ENCODE measurements at regions not wholly inside any gene's neighbourhood (a gene's known extent, or its start where the extent isn't known, plus 50 kb on each side); places are given as distances from the start of the nearest gene placed in this dataset.
A peak's percentile ranks its signal among the peaks of the same experiment; 100 is the strongest.
"Not testable (repeated sequence)": the region's sequence is repeated elsewhere in the genome, so short reads cannot be mapped to it uniquely, and the experiment has no call there.

- DNase-seq (ENCODE audit: low spot score); intact Hi-C loops (cut with DNase I): not testable (repeated sequence)
Measured at GRCh38 chr1:196366-196765, 255.1 kb downstream of the OR4F29 start.

DNA sequence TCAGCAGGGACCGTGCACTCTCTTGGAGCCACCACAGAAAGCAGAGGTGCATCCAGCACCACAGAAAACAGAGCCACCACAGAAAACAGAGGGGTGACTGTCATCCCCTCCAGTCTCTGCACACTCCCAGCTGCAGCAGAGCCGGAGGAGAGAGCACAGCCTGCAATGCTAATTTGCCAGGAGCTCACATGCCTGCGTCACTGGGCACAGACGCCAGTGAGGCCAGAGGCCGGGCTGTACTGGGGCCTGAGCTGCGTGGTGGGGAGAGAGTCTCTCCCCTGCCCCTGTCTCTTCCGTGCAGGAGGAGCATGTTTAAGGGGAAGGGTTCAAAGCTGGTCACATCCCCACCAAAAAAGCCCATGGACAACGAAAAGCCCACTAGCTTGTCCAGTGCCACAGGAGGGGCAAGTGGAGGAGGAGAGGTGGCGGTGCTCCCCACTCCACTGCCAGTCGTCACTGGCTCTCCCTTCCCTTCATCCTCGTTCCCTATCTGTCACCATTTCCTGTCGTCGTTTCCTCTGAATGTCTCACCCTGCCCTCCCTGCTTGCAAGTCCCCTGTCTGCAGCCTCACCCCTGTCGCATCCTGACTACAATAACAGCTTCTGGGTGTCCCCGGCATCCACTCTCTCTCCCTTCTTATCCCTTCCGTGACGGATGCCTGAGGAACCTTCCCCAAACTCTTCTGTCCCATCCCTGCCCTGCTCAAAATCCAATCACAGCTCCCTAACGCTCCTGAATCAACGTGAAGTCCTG is 260.0 kb downstream of the OR4F29 start:
- peak; percentile 76 for DNase-seq (ENCODE audit: low spot score)

GRCh38 chr1:190678-191077 is 260.8 kb downstream of the OR4F29 start:
- DNase-seq (ENCODE audit: low spot score); intact Hi-C loops (cut with DNase I): not testable (repeated sequence)

More for the DNA sequence above, 260.0 kb downstream of the OR4F29 start:
- intact Hi-C loops (cut with DNase I) = not testable (repeated sequence)

- DNase-seq (ENCODE audit: low spot score) = peak; percentile 35
- intact Hi-C loops (cut with DNase I) = not testable (repeated sequence)
Measured at GRCh38 chr1:189915-190314, 261.6 kb downstream of the OR4F29 start.

- DNase-seq (ENCODE audit: low spot score) = peak; percentile 59
- intact Hi-C loops (cut with DNase I) = not testable (repeated sequence)
Measured at GRCh38 chr1:189270-189669, 262.2 kb downstream of the OR4F29 start.

GRCh38 chr1:187298-187697 is 264.2 kb downstream of the OR4F29 start:
- intact Hi-C loops (cut with DNase I) = not testable (repeated sequence)
- DNase-seq (ENCODE audit: low spot score) = peak; percentile 31

DNA sequence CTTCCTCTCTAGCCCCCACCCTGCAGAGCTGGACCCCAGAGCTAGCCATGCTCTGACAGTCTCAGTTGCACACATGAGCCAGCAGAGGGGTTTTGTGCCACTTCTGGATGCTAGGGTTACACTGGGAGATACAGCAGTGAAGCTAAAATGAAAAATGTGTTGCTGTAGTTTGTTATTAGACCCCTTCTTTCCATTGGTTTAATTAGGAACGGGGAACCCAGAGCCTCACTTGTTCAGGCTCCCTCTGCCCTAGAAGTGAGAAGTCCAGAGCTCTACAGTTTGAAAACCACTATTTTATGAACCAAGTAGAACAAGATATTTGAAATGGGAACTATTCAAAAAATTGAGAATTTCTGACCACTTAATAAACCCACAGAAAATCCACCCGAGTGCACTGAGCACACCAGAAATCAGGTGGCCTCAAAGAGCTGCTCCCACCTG is 264.8 kb downstream of the OR4F29 start:
- DNase-seq (ENCODE audit: low spot score) = peak; percentile 31
- intact Hi-C loops (cut with DNase I) = not testable (repeated sequence)

DNA sequence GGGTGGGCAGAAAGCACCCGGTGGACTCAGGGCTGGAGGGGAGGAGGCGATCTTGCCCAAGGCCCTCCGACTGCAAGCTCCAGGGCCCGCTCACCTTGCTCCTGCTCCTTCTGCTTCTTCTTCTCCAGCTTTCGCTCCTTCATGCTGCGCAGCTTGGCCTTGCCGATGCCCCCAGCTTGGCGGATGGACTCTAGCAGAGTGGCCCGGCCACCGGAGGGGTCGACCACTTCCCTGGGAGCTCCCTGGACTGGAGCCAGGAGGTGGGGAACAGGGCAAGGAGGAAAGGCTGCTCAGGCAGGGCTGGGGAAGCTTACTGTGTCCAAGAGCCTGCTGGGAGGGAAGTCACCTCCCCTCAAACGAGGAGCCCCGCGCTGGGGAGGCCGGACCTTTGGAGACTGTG is 265.3 kb downstream of the OR4F29 start:
- DNase-seq (ENCODE audit: low spot score); intact Hi-C loops (cut with DNase I): not testable (repeated sequence)

DNA sequence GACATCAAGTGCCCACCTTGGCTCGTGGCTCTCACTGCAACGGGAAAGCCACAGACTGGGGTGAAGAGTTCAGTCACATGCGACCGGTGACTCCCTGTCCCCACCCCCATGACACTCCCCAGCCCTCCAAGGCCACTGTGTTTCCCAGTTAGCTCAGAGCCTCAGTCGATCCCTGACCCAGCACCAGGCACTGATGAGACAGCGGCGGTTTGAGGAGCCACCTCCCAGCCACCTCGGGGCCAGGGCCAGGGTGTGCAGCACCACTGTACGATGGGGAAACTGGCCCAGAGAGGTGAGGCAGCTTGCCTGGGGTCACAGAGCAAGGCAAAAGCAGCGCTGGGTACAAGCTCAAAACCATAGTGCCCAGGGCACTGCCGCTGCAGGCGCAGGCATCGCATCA is 266.0 kb downstream of the OR4F29 start:
- intact Hi-C loops (cut with DNase I) = not testable (repeated sequence)
- DNase-seq (ENCODE audit: low spot score) = peak; percentile 58

DNA sequence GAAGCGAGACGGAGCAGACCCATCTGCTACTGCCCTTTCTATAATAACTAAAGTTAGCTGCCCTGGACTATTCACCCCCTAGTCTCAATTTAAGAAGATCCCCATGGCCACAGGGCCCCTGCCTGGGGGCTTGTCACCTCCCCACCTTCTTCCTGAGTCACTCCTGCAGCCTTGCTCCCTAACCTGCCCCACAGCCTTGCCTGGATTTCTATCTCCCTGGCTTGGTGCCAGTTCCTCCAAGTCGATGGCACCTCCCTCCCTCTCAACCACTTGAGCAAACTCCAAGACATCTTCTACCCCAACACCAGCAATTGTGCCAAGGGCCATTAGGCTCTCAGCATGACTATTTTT is 267.2 kb downstream of the OR4F29 start:
- DNase-seq (ENCODE audit: low spot score) = peak; percentile 62
- intact Hi-C loops (cut with DNase I) = not testable (repeated sequence)

- DNase-seq (ENCODE audit: low spot score) = peak; percentile 78
- intact Hi-C loops (cut with DNase I) = not testable (repeated sequence)
Measured at GRCh38 chr1:183620-184335, 267.7 kb downstream of the OR4F29 start.

DNA sequence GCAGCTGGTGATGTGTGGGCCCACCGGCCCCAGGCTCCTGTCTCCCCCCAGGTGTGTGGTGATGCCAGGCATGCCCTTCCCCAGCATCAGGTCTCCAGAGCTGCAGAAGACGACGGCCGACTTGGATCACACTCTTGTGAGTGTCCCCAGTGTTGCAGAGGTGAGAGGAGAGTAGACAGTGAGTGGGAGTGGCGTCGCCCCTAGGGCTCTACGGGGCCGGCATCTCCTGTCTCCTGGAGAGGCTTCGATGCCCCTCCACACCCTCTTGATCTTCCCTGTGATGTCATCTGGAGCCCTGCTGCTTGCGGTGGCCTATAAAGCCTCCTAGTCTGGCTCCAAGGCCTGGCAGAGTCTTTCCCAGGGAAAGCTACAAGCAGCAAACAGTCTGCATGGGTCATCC is 268.4 kb downstream of the OR4F29 start:
- intact Hi-C loops (cut with DNase I) = not testable (repeated sequence)
- DNase-seq (ENCODE audit: low spot score) = peak; percentile 69

DNA sequence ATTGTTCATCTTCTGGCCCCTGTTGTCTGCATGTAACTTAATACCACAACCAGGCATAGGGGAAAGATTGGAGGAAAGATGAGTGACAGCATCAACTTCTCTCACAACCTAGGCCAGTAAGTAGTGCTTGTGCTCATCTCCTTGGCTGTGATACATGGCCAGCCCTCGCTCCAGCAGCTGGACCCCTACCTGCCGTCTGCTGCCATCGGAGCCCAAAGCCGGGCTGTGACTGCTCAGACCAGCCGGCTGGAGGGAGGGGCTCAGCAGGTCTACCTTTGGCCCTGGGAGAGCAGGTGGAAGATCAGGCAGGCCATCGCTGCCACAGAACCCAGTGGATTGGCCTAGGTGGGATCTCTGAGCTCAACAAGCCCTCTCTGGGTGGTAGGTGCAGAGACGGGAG is 268.8 kb downstream of the OR4F29 start:
- DNase-seq (ENCODE audit: low spot score); intact Hi-C loops (cut with DNase I): not testable (repeated sequence)

DNA sequence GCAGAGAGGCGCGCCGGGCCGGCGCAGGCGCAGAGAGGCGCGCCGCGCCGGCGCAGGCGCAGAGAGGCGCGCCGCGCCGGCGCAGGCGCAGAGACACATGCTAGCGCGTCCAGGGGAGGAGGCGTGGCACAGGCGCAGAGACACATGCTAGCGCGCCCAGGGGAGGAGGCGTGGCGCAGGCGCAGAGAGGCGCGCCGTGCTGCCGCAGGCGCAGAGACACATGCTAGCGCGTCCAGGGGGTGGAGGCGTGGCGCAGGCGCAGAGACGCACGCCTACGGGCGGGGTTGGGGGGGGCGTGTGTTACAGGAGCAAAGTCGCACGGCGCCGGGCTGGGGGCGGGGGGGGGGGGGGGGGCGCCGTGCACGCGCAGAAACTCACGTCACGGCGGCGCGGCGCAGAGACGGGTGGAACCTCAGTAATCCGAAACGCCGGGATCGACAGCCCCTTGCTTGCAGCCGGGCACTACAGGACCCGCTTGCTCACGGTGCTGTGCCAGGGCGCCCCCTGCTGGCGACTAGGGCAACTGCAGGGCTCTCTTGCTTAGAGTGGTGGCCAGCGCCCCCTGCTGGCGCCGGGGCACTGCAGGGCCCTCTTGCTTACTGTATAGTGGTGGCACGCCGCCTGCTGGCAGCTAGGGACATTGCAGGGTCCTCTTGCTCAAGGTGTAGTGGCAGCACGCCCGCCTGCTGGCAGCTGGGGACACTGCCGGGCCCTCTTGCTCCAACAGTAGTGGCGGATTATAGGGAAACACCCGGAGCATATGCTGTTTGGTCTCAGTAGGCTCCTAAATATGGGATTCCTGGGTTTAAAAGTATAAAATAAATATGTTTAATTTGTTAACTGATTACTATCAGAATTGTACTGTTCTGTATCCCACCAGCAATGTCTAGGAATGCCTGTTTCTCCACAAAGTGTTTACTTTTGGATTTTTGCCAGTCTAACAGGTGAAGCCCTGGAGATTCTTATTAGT is 269.9 kb downstream of the OR4F29 start:
- peak; percentile 92 for DNase-seq (ENCODE audit: low spot score)
- intact Hi-C loops (cut with DNase I) = not testable (repeated sequence)

DNA sequence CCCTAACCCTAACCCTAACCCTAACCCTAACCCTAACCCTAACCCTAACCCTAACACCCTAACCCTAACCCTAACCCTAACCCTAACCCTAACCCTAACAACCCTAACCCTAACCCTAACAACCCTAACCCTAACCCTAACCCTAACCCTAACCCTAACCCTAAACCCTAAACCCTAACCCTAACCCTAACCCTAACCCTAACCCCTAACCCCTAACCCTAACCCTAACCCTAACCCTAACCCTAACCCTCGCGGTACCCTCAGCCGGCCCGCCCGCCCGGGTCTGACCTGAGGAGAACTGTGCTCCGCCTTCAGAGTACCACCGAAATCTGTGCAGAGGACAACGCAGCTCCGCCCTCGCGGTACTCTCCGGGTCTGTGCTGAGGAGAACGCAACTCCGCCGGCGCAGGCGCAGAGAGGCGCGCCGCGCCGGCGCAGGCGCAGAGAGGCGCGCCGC is 270.7 kb downstream of the OR4F29 start:
- DNase-seq (ENCODE audit: low spot score) = peak; percentile 75
- intact Hi-C loops (cut with DNase I) = not testable (repeated sequence)

DNA sequence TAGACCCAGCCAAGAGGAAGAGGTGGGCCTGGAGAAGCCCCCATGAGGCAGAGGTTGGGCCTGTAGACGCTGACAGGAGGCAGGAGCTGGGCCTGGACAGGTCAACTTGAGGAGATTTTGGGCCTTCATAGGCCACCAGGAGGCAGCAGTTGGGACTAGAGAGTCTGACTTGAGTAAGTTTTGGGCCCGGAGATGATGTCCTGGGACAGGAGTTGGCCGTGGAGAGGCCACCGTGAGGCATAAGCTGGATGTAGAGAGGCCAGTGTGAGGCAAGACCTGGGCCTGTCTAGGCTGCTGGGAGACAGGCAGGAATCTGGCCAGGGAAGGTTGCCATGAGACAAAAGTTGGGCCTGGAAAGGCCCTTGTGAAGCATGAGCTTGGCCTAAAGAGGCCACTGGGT is 312.6 kb downstream of the OR4F29 start:
- intact Hi-C loops (cut with DNase I) = not testable (repeated sequence)
- DNase-seq (ENCODE audit: low spot score) = peak; percentile 12

GRCh38 chr1:137664-138063 is 313.8 kb downstream of the OR4F29 start:
- DNase-seq (ENCODE audit: low spot score) = peak; percentile 25
- intact Hi-C loops (cut with DNase I) = not testable (repeated sequence)

- intact Hi-C loops (cut with DNase I) = not testable (repeated sequence)
- DNase-seq (ENCODE audit: low spot score) = peak; percentile 11
Measured at GRCh38 chr1:136344-136932, 315.0 kb downstream of the OR4F29 start.

DNA sequence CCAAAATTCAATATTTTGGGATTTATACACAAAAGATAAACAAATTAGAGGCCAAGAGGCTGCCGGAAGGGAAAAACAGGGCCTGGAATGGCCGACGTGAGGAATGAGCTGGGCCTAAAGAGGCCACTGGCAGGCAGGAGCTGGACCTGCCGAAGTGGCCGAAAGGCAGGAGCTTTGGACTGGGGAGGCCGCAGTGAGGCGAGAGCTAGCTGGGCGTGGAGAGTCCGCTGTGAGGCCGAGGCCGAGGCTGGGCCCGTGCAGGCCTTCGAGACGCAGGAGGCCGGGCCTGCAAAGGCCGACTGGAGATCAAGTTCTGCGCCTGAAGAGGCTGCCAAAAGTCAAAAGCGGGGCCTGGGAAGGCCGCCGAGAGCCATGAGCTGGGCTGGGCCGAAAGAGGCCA is 316.5 kb downstream of the OR4F29 start:
- intact Hi-C loops (cut with DNase I) = not testable (repeated sequence)
- peak; percentile 70 for DNase-seq (ENCODE audit: low spot score)
